Epithelial cell of proximal tubule (primary cell): ENCODE measurements at regions not wholly inside any gene's neighbourhood (a gene's known extent, or its start where the extent isn't known, plus 50 kb on each side); places are given as distances from the start of the nearest gene placed in this dataset.

Experiments used
- DNase-seq: peaks from one replicate; pipeline ENCODE4 v3.0.0-alpha.2; 2011; ENCODE audit warnings: low read depth
- H3K4me3 ChIP-seq: 2 replicates; pipeline ENCODE4 v1.5.1; 2011; ENCODE audit warnings: low read depth, mild to moderate bottlenecking, low read length
- TF ChIP-seq, protein P1 (sequence below): conservative IDR thresholded peaks from 2 replicates; pipeline ENCODE4 v1.5.1; 2012; ENCODE audit warnings: low read depth, mild to moderate bottlenecking, low read length

GRCh38 chr16:54370278-54371040, 83.9 kb upstream of the IRX3 start:
- DNase-seq, result no peak
- TF ChIP-seq, protein P1, sequence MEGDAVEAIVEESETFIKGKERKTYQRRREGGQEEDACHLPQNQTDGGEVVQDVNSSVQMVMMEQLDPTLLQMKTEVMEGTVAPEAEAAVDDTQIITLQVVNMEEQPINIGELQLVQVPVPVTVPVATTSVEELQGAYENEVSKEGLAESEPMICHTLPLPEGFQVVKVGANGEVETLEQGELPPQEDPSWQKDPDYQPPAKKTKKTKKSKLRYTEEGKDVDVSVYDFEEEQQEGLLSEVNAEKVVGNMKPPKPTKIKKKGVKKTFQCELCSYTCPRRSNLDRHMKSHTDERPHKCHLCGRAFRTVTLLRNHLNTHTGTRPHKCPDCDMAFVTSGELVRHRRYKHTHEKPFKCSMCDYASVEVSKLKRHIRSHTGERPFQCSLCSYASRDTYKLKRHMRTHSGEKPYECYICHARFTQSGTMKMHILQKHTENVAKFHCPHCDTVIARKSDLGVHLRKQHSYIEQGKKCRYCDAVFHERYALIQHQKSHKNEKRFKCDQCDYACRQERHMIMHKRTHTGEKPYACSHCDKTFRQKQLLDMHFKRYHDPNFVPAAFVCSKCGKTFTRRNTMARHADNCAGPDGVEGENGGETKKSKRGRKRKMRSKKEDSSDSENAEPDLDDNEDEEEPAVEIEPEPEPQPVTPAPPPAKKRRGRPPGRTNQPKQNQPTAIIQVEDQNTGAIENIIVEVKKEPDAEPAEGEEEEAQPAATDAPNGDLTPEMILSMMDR, result no peak
- no peak overlapping the region for H3K4me3 ChIP-seq

DNA sequence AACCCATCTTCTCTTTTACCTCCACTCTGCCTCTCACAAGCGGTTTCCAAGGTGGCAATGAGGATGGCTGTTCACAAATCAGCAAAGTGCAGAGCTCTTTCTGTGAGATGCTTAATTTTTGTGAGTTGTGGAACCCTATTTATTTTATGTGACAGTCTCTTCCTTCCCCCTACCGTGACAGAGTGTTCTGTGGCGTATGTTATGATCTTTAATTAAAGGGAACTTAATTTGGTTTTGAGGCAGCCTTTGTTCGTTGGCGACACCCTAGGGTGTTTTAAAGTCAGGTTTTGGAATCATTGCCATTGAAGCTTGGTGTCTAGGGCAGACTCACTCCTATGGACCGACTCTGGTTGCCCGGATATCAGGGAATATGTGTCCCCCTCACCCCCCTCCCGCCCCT, 83.3 kb upstream of the IRX3 start:
- TF ChIP-seq, protein P1, result no peak
- DNase-seq, result no peak
- no peak overlapping the region for H3K4me3 ChIP-seq

DNA sequence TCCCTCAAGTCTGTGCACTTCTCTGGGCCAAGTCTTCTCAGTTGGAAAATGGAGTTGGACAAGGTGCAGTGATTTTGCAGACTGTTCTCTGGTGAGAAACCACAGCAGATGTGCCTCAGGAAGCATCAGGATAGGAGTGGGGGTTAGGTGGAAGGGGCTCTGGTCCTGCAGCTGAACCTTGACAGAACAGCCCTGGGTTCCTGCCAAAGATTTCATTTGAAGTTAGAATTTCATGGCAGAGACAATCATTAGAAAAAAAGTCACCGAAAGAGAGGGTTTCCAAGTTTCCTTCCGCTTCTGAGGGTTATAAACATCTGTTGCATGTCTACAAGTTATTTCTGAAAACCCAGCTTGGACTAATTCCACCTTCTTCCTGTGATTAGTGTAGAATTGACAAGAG, 80.4 kb upstream of the IRX3 start:
- DNase-seq, result no peak
- H3K4me3 ChIP-seq, result no peak overlapping the region
- TF ChIP-seq, protein P1, result no peak

GRCh38 chr16:54365990-54366634, 79.5 kb upstream of the IRX3 start:
- no peak for DNase-seq
- TF ChIP-seq, protein P1, result no peak
- H3K4me3 ChIP-seq, result no peak overlapping the region

DNA sequence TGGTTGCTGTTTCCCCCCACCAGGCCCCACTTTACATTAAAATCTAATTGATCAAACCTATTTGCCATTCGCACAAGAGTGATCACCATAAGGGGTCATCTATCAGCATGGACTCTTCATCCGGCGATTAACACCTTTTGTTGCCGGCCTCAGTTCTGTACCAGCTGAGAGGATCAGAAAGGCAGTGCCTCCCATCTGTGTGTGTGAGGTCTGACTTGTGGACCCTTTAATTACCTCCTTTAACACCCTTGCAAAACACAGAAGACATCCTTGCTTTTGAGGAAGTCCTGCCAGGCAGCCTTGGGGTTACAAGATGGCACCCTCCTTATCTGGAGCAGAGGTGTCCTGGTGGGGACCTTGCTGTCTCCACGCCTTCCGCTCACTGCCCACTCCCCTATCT, 77.2 kb upstream of the IRX3 start:
- TF ChIP-seq, protein P1, result no peak
- no peak overlapping the region for H3K4me3 ChIP-seq
- DNase-seq, result no peak

DNA sequence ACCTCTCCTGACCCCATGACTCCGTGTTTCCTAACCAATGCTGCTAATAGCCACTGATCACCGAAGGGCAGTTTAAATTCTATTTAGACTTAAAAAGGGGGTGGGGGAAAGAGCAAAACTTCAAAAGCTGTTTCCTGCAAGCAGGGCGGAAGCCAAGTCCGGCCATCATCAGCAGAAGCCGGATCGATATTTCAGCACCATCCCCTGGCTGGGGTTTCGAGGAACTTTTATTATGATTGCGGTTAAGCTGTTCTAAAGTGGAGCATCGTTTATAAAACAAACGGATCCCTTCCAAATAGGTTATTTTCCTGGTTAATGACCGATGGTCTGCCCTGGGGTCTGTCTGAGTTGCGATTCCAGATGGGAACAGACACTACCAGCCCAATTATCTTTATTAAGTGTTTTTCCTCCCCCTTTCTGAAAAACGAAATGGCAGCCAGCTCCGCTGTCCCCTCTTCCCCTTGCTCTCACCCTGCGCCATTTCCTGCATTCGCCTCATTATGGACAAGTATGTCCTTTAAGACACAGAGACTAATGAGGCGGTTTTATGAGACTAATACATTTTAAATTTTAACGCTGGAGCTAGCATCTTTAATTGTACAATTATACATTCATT, 76.1 kb upstream of the IRX3 start:
- no peak overlapping the region for H3K4me3 ChIP-seq
- TF ChIP-seq, protein P1, result no peak
- DNase-seq, result no peak
